Mesothelial cell of epicardium (in vitro differentiated cells): ENCODE measurements at regions not wholly inside any gene's neighbourhood (a gene's known extent, or its start where the extent isn't known, plus 50 kb on each side); places are given as distances from the start of the nearest gene placed in this dataset.

ENCODE experiments used
- DNase-seq, 2 experiments: peaks; one replicate each; pipeline ENCODE4 v3.0.0; 2021; ENCODE audit warnings: low spot score in 2 of 2; ENCODE audit not compliant: unreplicated experiment in 2 of 2
- H3K27ac Mint-ChIP-seq: 2 replicates; pipeline ENCODE4 v1.8.0; 2021; ENCODE audit warnings: mixed read lengths
- H3K27me3 Mint-ChIP-seq: 2 replicates; pipeline ENCODE4 v1.8.0; 2021; ENCODE audit warnings: low read depth, mixed read lengths
- H3K36me3 Mint-ChIP-seq: 2 replicates; pipeline ENCODE4 v1.8.0; 2021; ENCODE audit warnings: mixed read lengths
- H3K4me1 Mint-ChIP-seq: 2 replicates; pipeline ENCODE4 v1.8.0; 2021; ENCODE audit warnings: mixed read lengths
- H3K4me3 Mint-ChIP-seq: 2 replicates; pipeline ENCODE4 v1.8.0; 2021; ENCODE audit warnings: mild to moderate bottlenecking, moderate library complexity, mixed read lengths
- H3K9me3 Mint-ChIP-seq: 2 replicates; pipeline ENCODE4 v1.8.0; 2021; ENCODE audit warnings: mixed read lengths
- TF ChIP-seq, protein P1 (sequence below): fragments of 200-600 bp; sonication (generic); IDR thresholded peaks from one replicate; pipeline ENCODE4 v1.5.0; 2021; ENCODE audit warnings: antibody characterized with exemption; ENCODE audit not compliant: unreplicated experiment

DNA sequence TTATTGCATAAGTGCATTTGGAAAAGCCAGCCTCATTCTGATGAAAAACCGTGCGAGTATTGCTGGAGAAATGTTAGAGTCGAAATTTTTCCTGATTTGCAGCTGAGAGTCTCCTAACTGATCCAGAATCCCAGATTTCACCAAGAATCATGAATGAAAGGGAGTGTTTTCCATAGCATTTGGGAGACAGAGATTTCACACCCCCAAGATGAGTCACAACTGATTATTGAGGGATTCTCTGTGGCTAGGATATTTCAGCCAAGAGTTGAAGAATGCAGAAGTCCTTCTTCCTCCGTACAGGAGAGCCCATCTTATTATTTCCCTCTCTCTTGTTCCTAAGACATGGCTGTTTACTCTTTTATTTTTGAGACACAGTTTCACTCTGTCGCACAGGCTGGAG is 82.2 kb upstream of the SALL4 start:
- no peaks in the 10 kb centered on the region for H3K9me3 Mint-ChIP-seq
- TF ChIP-seq, protein P1, sequence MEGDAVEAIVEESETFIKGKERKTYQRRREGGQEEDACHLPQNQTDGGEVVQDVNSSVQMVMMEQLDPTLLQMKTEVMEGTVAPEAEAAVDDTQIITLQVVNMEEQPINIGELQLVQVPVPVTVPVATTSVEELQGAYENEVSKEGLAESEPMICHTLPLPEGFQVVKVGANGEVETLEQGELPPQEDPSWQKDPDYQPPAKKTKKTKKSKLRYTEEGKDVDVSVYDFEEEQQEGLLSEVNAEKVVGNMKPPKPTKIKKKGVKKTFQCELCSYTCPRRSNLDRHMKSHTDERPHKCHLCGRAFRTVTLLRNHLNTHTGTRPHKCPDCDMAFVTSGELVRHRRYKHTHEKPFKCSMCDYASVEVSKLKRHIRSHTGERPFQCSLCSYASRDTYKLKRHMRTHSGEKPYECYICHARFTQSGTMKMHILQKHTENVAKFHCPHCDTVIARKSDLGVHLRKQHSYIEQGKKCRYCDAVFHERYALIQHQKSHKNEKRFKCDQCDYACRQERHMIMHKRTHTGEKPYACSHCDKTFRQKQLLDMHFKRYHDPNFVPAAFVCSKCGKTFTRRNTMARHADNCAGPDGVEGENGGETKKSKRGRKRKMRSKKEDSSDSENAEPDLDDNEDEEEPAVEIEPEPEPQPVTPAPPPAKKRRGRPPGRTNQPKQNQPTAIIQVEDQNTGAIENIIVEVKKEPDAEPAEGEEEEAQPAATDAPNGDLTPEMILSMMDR, result no peak
- peaks cover 19% of the 10 kb centered on the region for H3K4me1 Mint-ChIP-seq
- DNase-seq, result no peak
- no peak overlapping the region for H3K4me3 Mint-ChIP-seq
- no peaks in the 10 kb centered on the region for H3K36me3 Mint-ChIP-seq
- H3K27ac Mint-ChIP-seq, result no peak overlapping the region
- H3K27me3 Mint-ChIP-seq, result no peaks in the 10 kb centered on the region

DNA sequence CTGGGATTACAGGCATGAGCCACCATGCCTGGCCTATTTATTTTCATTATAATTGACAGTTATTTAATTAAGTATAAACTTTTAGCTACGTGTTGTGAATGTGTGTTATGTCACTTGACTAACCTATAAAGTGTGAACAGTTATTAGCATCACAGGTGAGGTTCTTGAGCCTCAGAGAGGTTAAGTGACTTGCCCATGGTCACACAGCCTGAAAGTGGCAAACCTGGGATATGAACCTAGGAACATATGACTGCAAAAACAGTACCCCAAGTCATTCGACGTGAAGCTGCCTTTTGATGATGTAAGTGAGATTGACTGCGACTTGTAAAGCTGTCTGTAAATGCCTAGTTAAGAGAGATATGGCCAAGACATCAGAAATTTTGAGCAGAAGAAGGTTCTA is 77.9 kb upstream of the SALL4 start:
- Mint-ChIP-seq H3K9me3 (no peaks in the 10 kb centered on the region), H3K27me3 (no peaks in the 10 kb centered on the region), H3K36me3 (no peaks in the 10 kb centered on the region), H3K4me3 (no peak overlapping the region), H3K4me1 (peaks cover 10% of the 10 kb centered on the region), H3K27ac (no peak overlapping the region)
- TF ChIP-seq, protein P1, result no peak
- no peak for DNase-seq

DNA sequence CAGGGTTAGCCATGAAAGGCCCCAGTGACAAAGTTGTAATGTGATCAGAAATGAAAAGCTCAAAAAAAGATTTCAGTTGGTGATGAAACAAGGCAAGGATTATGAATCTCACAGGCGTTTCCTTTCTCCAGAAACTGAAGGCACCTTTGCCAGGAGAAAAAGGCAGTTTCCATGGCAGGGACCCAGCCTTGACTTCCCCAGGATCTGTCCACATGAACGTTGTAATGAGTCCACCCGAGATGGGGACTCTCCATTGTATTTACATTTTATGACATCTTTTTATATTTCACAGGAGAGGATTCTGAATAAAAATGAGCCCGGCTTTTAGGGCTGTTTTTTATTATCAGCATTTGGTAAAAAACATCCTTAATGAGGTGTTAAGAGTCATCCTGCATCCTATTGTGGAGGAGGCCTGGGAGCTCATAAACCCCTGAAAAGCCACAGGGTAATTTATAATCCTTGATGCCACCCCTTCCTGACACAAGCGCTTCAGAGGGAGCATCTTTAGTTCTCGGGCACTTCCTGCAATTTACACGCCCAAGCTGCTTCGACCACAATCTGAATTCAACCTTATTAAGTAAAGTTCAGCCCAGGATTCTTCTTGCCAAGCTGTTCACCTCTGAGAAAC is 74.1 kb upstream of the SALL4 start:
- Mint-ChIP-seq H3K4me3 (no peak overlapping the region), H3K27ac (peak overlapping the region; percentile 39), H3K27me3 (no peaks in the 10 kb centered on the region), H3K4me1 (peaks cover 21% of the 10 kb centered on the region), H3K36me3 (no peaks in the 10 kb centered on the region), H3K9me3 (no peaks in the 10 kb centered on the region)
- DNase-seq, result no peak
- TF ChIP-seq, protein P1, result no peak

DNA sequence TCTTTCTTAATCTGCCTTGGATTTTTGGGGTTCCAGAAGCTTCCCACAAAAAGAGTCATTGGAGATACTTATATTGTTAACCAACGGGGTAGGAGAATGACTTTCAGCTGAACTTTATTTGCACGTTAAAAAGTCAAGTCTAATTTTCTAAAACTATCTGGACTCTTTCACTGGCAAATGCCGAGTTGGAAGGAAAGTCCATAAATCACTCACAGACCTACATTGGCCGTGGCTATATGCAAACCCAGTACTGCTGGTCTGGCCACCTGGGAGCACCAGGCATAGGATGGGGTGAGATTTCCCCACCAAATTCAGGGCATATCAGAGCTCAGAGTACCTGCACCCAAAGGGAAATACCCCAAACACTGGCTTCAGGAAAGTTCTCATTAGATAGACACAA is 71.3 kb upstream of the SALL4 start:
- DNase-seq, result no peak
- no peaks in the 10 kb centered on the region for H3K27me3 Mint-ChIP-seq
- H3K9me3 Mint-ChIP-seq, result no peaks in the 10 kb centered on the region
- TF ChIP-seq, protein P1, result no peak
- H3K36me3 Mint-ChIP-seq, result no peaks in the 10 kb centered on the region
- peaks cover 21% of the 10 kb centered on the region for H3K4me1 Mint-ChIP-seq
- H3K4me3 Mint-ChIP-seq, result no peak overlapping the region
- H3K27ac Mint-ChIP-seq, result peak overlapping the region; percentile 43

DNA sequence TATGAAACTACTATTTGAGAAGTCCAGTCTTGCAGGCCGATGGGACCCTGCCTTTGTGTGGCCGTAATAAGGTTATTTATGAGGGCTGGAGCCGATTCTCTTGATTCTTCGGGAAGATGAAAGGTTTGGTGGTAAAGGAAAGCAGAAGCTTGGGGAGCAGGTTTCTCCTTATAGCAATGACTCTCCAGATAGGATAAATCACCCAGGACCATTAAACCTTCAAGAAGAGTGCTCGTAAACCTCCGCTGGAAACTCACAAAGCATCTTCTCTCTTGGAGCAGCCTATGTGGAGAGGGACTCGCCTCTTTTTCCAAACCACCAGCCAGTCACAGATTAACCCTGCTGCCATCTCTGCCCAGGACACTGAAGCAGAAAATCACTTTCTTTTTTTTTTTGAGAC is 69.6 kb upstream of the SALL4 start:
- H3K27ac Mint-ChIP-seq, result peak overlapping the region; percentile 69

More for the DNA sequence above, 69.6 kb upstream of the SALL4 start:
- TF ChIP-seq, protein P1, result no peak
- Mint-ChIP-seq H3K9me3 (no peaks in the 10 kb centered on the region), H3K27me3 (no peaks in the 10 kb centered on the region), H3K4me1 (peaks cover 24% of the 10 kb centered on the region), H3K4me3 (no peak overlapping the region), H3K36me3 (no peaks in the 10 kb centered on the region)
- peak in 1 of 2 experiments; percentile 45 for DNase-seq
